GM23338 (cell line): ENCODE measurements at regions not wholly inside any gene's neighbourhood (a gene's known extent, or its start where the extent isn't known, plus 50 kb on each side); places are given as distances from the start of the nearest gene placed in this dataset.

ENCODE experiments used
- ATAC-seq: fragments of 200-7000 bp; cut with Tn5 transposase; 3 replicates; pipeline ENCODE4 v1.9.1; 2020
- DNase-seq: peaks from one replicate; pipeline ENCODE4 v3.0.0-alpha.2; 2015; ENCODE audit warnings: low spot score
- H2AFZ ChIP-seq: fragments of 200-600 bp; sonication (generic); 2 replicates; pipeline ENCODE4 v1.8.0; 2016; ENCODE audit warnings: antibody characterized with exemption, mild to moderate bottlenecking, moderate library complexity
- H3F3A ChIP-seq: fragments of 200-600 bp; sonication (generic); replicated peaks from 2 replicates; pipeline ENCODE4 v1.8.0; 2017; ENCODE audit warnings: antibody characterized with exemption, mixed run types, low read depth
- H3K27ac ChIP-seq: fragments of 200-600 bp; sonication (generic); 2 replicates; pipeline ENCODE4 v1.6.1; 2016; ENCODE audit warnings: low read depth
- H3K27me3 ChIP-seq: fragments of 200-600 bp; sonication (generic); 2 replicates; pipeline ENCODE4 v1.8.0; 2016; ENCODE audit warnings: mild to moderate bottlenecking, mixed run types, moderate library complexity; ENCODE audit not compliant: insufficient read depth
- H3K36me3 ChIP-seq: fragments of 200-600 bp; sonication (generic); 2 replicates; pipeline ENCODE4 v1.8.0; 2016; ENCODE audit warnings: mild to moderate bottlenecking; ENCODE audit not compliant: insufficient read depth
- H3K4me1 ChIP-seq: fragments of 200-600 bp; sonication (generic); 2 replicates; pipeline ENCODE4 v1.8.0; 2016; ENCODE audit warnings: mild to moderate bottlenecking, moderate library complexity; ENCODE audit not compliant: insufficient read depth
- H3K4me2 ChIP-seq: fragments of 200-600 bp; sonication (generic); 2 replicates; pipeline ENCODE4 v1.7.1; 2017; ENCODE audit warnings: mixed run types
- H3K4me3 ChIP-seq: fragments of 200-600 bp; sonication (generic); 2 replicates; pipeline ENCODE4 v1.6.1; 2016; ENCODE audit warnings: mixed run types
- H3K79me2 ChIP-seq: fragments of 200-600 bp; sonication (generic); replicated peaks from 2 replicates; pipeline ENCODE4 v1.8.0; 2017; ENCODE audit warnings: mild to moderate bottlenecking; ENCODE audit not compliant: insufficient read depth
- H3K9me2 ChIP-seq: fragments of 200-600 bp; sonication (generic); 2 replicates; pipeline ENCODE4 v1.8.0; 2017; ENCODE audit not compliant: insufficient read depth
- H4K20me1 ChIP-seq: fragments of 200-600 bp; sonication (generic); replicated peaks from 2 replicates; pipeline ENCODE4 v1.8.0; 2017; ENCODE audit warnings: mild to moderate bottlenecking; ENCODE audit not compliant: insufficient read depth
- H3K27ac Mint-ChIP-seq: 2 replicates; pipeline ENCODE4 v1.8.0; 2020; ENCODE audit warnings: inconsistent platforms, mild to moderate bottlenecking, moderate library complexity, mixed read lengths
- H3K27me3 Mint-ChIP-seq: 3 replicates; pipeline ENCODE4 v1.8.0; 2022; ENCODE audit warnings: low read depth, mild to moderate bottlenecking, moderate library complexity, mixed read lengths, inconsistent platforms; ENCODE audit not compliant: insufficient read depth, poor library complexity
- H3K36me3 Mint-ChIP-seq: 3 replicates; pipeline ENCODE4 v1.8.0; 2021; ENCODE audit warnings: low read depth, mild to moderate bottlenecking, inconsistent platforms, moderate library complexity, mixed read lengths
- H3K4me1 Mint-ChIP-seq: 3 replicates; pipeline ENCODE4 v1.8.0; 2020; ENCODE audit warnings: mild to moderate bottlenecking, inconsistent platforms, mixed read lengths
- H3K4me3 Mint-ChIP-seq: 3 replicates; pipeline ENCODE4 v1.8.0; 2021; ENCODE audit warnings: moderate library complexity, mild to moderate bottlenecking, inconsistent platforms, mixed read lengths
- H3K9me3 Mint-ChIP-seq: 3 replicates; pipeline ENCODE4 v1.8.0; 2020; ENCODE audit warnings: moderate library complexity, mild to moderate bottlenecking, inconsistent platforms, mixed read lengths
- CREB1 ChIP-seq: fragments of 250-450 bp; sonication (Bioruptor Pico); IDR thresholded peaks from 2 replicates; pipeline ENCODE4 v1.5.0; 2020; ENCODE audit warnings: low read depth, mild to moderate bottlenecking, moderate library complexity
- CTCF ChIP-seq, 2 experiments: fragments of 200-600 bp in 1 of 2; sonication (generic) in 1 of 2; conservative IDR thresholded peaks; 2 replicates each; pipeline versions ENCODE4 v1.5.1 to v1.6.1; 2016 to 2017; ENCODE audit warnings: antibody characterized with exemption in 2 of 2, low read depth in 2 of 2, mild to moderate bottlenecking in 2 of 2, moderate library complexity in 1 of 2
- ETS1 ChIP-seq: IDR thresholded peaks from 2 replicates; pipeline ENCODE4 v1.6.1; 2016; ENCODE audit warnings: antibody characterized with exemption
- EZH2 ChIP-seq: fragments of 200-600 bp; sonication (generic); IDR thresholded peaks from one replicate; pipeline ENCODE4 v1.8.0; 2017; ENCODE audit warnings: antibody characterized with exemption, mild to moderate bottlenecking, low read depth; ENCODE audit not compliant: unreplicated experiment
- EZH2phosphoT487 ChIP-seq: fragments of 200-600 bp; sonication (generic); IDR thresholded peaks from one replicate; pipeline ENCODE4 v1.8.1; 2018; ENCODE audit warnings: antibody characterized with exemption; ENCODE audit not compliant: unreplicated experiment
- JUNB ChIP-seq: IDR thresholded peaks from one replicate; pipeline ENCODE4 v1.6.1; 2016; ENCODE audit warnings: antibody characterized with exemption; ENCODE audit not compliant: unreplicated experiment
- NANOG ChIP-seq: IDR thresholded peaks from 2 replicates; pipeline ENCODE4 v1.6.1; 2016; ENCODE audit warnings: antibody characterized with exemption, borderline replicate concordance
- POLR2AphosphoS5 ChIP-seq: IDR thresholded peaks from 2 replicates; pipeline ENCODE4 v1.6.1; 2016; ENCODE audit warnings: antibody characterized with exemption, low read depth
- REST ChIP-seq: IDR thresholded peaks from one replicate; pipeline ENCODE4 v1.6.1; 2018; ENCODE audit warnings: antibody characterized with exemption; ENCODE audit not compliant: unreplicated experiment
- STAT1 ChIP-seq: IDR thresholded peaks from one replicate; pipeline ENCODE4 v1.6.1; 2016; ENCODE audit warnings: antibody characterized with exemption; ENCODE audit not compliant: unreplicated experiment
- ZNF114 ChIP-seq: fragments of 250-450 bp; sonication (Bioruptor Pico); IDR thresholded peaks from 2 replicates; pipeline ENCODE4 v1.5.0; 2020; ENCODE audit warnings: mild to moderate bottlenecking, moderate library complexity
- ZNF331 ChIP-seq: fragments of 250-450 bp; sonication (Bioruptor Pico); IDR thresholded peaks from 2 replicates; pipeline ENCODE4 v1.5.0; 2020; ENCODE audit warnings: low read depth, mild to moderate bottlenecking, moderate library complexity
- ZNF462 ChIP-seq: fragments of 250-450 bp; sonication (Bioruptor Pico); IDR thresholded peaks from 2 replicates; pipeline ENCODE4 v1.5.0; 2020; ENCODE audit warnings: mild to moderate bottlenecking, moderate library complexity

- H3K4me1 Mint-ChIP-seq, result no peaks in the 10 kb centered on the region
- no peaks in the 10 kb centered on the region for H3K79me2 ChIP-seq
- H3K27me3 ChIP-seq, result no peaks in the 10 kb centered on the region
- no peaks in the 10 kb centered on the region for H3K4me1 ChIP-seq
- no peak overlapping the region for H3K4me3 Mint-ChIP-seq
- H2AFZ ChIP-seq, result no peak overlapping the region
- no peak for ATAC-seq
- H3K4me2 ChIP-seq, result no peak overlapping the region
- DNase-seq, result no peak
- no peak for TF ChIP-seq JUNB
- no peak for TF ChIP-seq STAT1
- TF ChIP-seq POLR2AphosphoS5, result no peak
- no peak for TF ChIP-seq ETS1
- TF ChIP-seq CREB1, result no peak
- TF ChIP-seq EZH2phosphoT487, result no peak
- TF ChIP-seq EZH2, result no peak
- TF ChIP-seq ZNF462, result no peak
- no peak for TF ChIP-seq ZNF331 (CRISPR knock-in tag)
- TF ChIP-seq REST, result no peak
- TF ChIP-seq CTCF (conservative IDR thresholded peaks at IDR 0.05; ENCODE audit: low read depth in 2 of 2), result no peak
- TF ChIP-seq NANOG, result no peak
- no peak for TF ChIP-seq ZNF114
- H3K27ac ChIP-seq, result no peak overlapping the region
- H3K27ac Mint-ChIP-seq, result no peak overlapping the region
- H3K36me3 Mint-ChIP-seq, result no peaks in the 10 kb centered on the region
- no peaks in the 10 kb centered on the region for H4K20me1 ChIP-seq
- H3K27me3 Mint-ChIP-seq, result peaks cover 1% of the 10 kb centered on the region
- no peak overlapping the region for H3K4me3 ChIP-seq
- H3K9me2 ChIP-seq, result no peaks in the 10 kb centered on the region
- H3K36me3 ChIP-seq, result no peaks in the 10 kb centered on the region
- H3K9me3 Mint-ChIP-seq, result no peaks in the 10 kb centered on the region; the same call in 2 of the 3 replicates
- H3F3A ChIP-seq, result no peaks in the 10 kb centered on the region
Measured at GRCh38 chr5:164431634-164432304, 926.4 kb downstream of the MAT2B start.
